MM.1S (cell line): ENCODE measurements at regions not wholly inside any gene's neighbourhood (a gene's known extent, or its start where the extent isn't known, plus 50 kb on each side); places are given as distances from the start of the nearest gene placed in this dataset.

Source experiments
- EZH2 ChIP-seq: fragments of 300-600 bp; sonication (generic); optimal IDR thresholded peaks from 2 replicates; pipeline ENCODE3; 2017; ENCODE audit warnings: low read depth, mild to moderate bottlenecking, antibody characterized with exemption, low read length, mixed read lengths
- EZH2phosphoT487 ChIP-seq: fragments of 300-600 bp; sonication (generic); IDR thresholded peaks from 2 replicates; pipeline ENCODE4 v1.6.1; 2018; ENCODE audit warnings: antibody characterized with exemption, low read length
- TF ChIP-seq, protein P1 (sequence below): fragments of 300-600 bp; sonication (generic); IDR thresholded peaks from 2 replicates; pipeline ENCODE4 v1.5.1; 2016; ENCODE audit warnings: antibody characterized with exemption, low read length, mixed read lengths

DNA sequence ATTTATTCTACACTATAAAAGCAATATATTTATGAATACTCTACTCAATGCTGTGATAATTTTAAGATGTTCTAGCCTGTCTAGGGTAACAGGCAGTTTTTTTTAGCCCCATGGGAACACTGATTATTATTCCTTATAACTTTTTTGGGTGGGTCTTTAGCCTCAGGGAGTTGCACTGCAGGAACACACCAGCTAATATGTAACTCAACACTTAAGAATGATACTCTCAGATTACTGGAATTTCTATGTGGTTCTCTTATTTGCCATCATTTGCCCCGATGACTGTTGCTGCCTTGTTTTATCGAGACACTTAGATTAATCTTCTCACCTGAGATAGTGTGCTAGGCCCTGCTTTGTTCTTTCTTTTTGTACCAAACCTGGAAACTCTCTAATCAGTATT lies 396.9 kb upstream of the SLITRK1 start:
- TF ChIP-seq EZH2 (no peak), EZH2phosphoT487 (no peak)
- TF ChIP-seq, protein P1, sequence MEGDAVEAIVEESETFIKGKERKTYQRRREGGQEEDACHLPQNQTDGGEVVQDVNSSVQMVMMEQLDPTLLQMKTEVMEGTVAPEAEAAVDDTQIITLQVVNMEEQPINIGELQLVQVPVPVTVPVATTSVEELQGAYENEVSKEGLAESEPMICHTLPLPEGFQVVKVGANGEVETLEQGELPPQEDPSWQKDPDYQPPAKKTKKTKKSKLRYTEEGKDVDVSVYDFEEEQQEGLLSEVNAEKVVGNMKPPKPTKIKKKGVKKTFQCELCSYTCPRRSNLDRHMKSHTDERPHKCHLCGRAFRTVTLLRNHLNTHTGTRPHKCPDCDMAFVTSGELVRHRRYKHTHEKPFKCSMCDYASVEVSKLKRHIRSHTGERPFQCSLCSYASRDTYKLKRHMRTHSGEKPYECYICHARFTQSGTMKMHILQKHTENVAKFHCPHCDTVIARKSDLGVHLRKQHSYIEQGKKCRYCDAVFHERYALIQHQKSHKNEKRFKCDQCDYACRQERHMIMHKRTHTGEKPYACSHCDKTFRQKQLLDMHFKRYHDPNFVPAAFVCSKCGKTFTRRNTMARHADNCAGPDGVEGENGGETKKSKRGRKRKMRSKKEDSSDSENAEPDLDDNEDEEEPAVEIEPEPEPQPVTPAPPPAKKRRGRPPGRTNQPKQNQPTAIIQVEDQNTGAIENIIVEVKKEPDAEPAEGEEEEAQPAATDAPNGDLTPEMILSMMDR = no peak
